NT2/D1 (cell line): ENCODE measurements at regions not wholly inside any gene's neighbourhood (a gene's known extent, or its start where the extent isn't known, plus 50 kb on each side); places are given as distances from the start of the nearest gene placed in this dataset.

Source experiments
- DNase-seq: peaks from one replicate; pipeline ENCODE4 v3.0.0-alpha.2; 2011; ENCODE audit warnings: low read depth, low spot score
- H3K27me3 ChIP-seq: 2 replicates; pipeline ENCODE4 v1.6.0; 2011; ENCODE audit warnings: mild to moderate bottlenecking; ENCODE audit not compliant: insufficient read length, insufficient read depth
- H3K36me3 ChIP-seq: 2 replicates; pipeline ENCODE4 v1.6.1; 2011; ENCODE audit warnings: mild to moderate bottlenecking, low read length, mixed read lengths; ENCODE audit not compliant: insufficient read depth, insufficient read length
- H3K4me1 ChIP-seq: 2 replicates; pipeline ENCODE4 v1.5.1; 2011; ENCODE audit not compliant: insufficient read depth, insufficient read length
- H3K4me3 ChIP-seq: 2 replicates; pipeline ENCODE4 v1.5.1; 2011; ENCODE audit warnings: low read depth; ENCODE audit not compliant: insufficient read length
- H3K9ac ChIP-seq: 2 replicates; pipeline ENCODE4 v1.6.0; 2011; ENCODE audit warnings: low read depth; ENCODE audit not compliant: insufficient read length
- H3K9me3 ChIP-seq: 2 replicates; pipeline ENCODE4 v1.5.1; 2011; ENCODE audit warnings: mild to moderate bottlenecking, low read length; ENCODE audit not compliant: insufficient read depth
- SUZ12 ChIP-seq: IDR thresholded peaks from 2 replicates; pipeline ENCODE4 v1.6.1; 2011; ENCODE audit not compliant: insufficient read length, insufficient read depth; ENCODE audit errors: extremely low read depth
- YY1 ChIP-seq: IDR thresholded peaks from 2 replicates; pipeline ENCODE4 v1.6.1; 2011; ENCODE audit not compliant: insufficient read length, insufficient read depth
- ZNF274 ChIP-seq: IDR thresholded peaks from 2 replicates; pipeline ENCODE4 v1.6.1; 2011; ENCODE audit warnings: mild to moderate bottlenecking, low read depth, low read length

GRCh38 chr1:168396508-168396907 lies 115.8 kb downstream of the TBX19 start:
- H3K9me3 ChIP-seq = no peaks in the 10 kb centered on the region
- no peak for TF ChIP-seq YY1
- no peak for TF ChIP-seq SUZ12
- TF ChIP-seq ZNF274 = no peak
- H3K4me1 ChIP-seq = peaks cover 6% of the 10 kb centered on the region
- no peaks in the 10 kb centered on the region for H3K36me3 ChIP-seq
- no peak for DNase-seq
- H3K27me3 ChIP-seq = no peaks in the 10 kb centered on the region
- H3K4me3 ChIP-seq = no peak overlapping the region
- H3K9ac ChIP-seq = no peak overlapping the region

- Histone ChIP-seq H3K27me3 (no peaks in the 10 kb centered on the region), H3K9ac (no peak overlapping the region), H3K4me1 (peaks cover 6% of the 10 kb centered on the region), H3K9me3 (no peaks in the 10 kb centered on the region), H3K36me3 (no peaks in the 10 kb centered on the region), H3K4me3 (no peak overlapping the region)
- no peak for TF ChIP-seq SUZ12
- TF ChIP-seq YY1 = no peak
- TF ChIP-seq ZNF274 = no peak
- DNase-seq = no peak
Measured at GRCh38 chr1:168394858-168395257, 114.2 kb downstream of the TBX19 start.

GRCh38 chr1:168392958-168393549 lies 112.4 kb downstream of the TBX19 start:
- H3K4me1 ChIP-seq = peaks cover 3% of the 10 kb centered on the region

GRCh38 chr1:168391851-168392681 lies 111.4 kb downstream of the TBX19 start:
- H3K27me3 ChIP-seq = no peaks in the 10 kb centered on the region
- peaks cover 3% of the 10 kb centered on the region for H3K4me1 ChIP-seq
- no peak overlapping the region for H3K9ac ChIP-seq
- no peak overlapping the region for H3K4me3 ChIP-seq
- no peak for TF ChIP-seq ZNF274
- no peaks in the 10 kb centered on the region for H3K36me3 ChIP-seq
- H3K9me3 ChIP-seq = no peaks in the 10 kb centered on the region; the same call in 1 of the 2 replicates
- no peak for DNase-seq

More at GRCh38 chr1:168392958-168393549, 112.4 kb downstream of the TBX19 start:
- H3K9ac ChIP-seq = no peak overlapping the region
- no peak for TF ChIP-seq SUZ12
- TF ChIP-seq ZNF274 = no peak
- no peak for TF ChIP-seq YY1
- H3K4me3 ChIP-seq = no peak overlapping the region
- H3K27me3 ChIP-seq = no peaks in the 10 kb centered on the region
- DNase-seq = no peak
- no peaks in the 10 kb centered on the region for H3K9me3 ChIP-seq
- no peaks in the 10 kb centered on the region for H3K36me3 ChIP-seq

GRCh38 chr1:168390271-168390670 lies 109.6 kb downstream of the TBX19 start:
- H3K9me3 ChIP-seq = no peaks in the 10 kb centered on the region; the same call in 1 of the 2 replicates
- no peaks in the 10 kb centered on the region for H3K27me3 ChIP-seq
- peaks cover 5% of the 10 kb centered on the region for H3K36me3 ChIP-seq

GRCh38 chr1:168387781-168388760 lies 107.4 kb downstream of the TBX19 start:
- peaks cover 5% of the 10 kb centered on the region for H3K36me3 ChIP-seq
- no peaks in the 10 kb centered on the region for H3K27me3 ChIP-seq
- DNase-seq = no peak
- no peak for TF ChIP-seq ZNF274
- TF ChIP-seq YY1 = no peak
- TF ChIP-seq SUZ12 = no peak
- peaks cover under 1% of the 10 kb centered on the region for H3K4me1 ChIP-seq
- H3K4me3 ChIP-seq = no peak overlapping the region
- H3K9ac ChIP-seq = no peak overlapping the region
- no peaks in the 10 kb centered on the region; the same call in 1 of the 2 replicates for H3K9me3 ChIP-seq

More at GRCh38 chr1:168390271-168390670, 109.6 kb downstream of the TBX19 start:
- no peak for DNase-seq
- no peak overlapping the region for H3K9ac ChIP-seq
- H3K4me1 ChIP-seq = peaks cover 3% of the 10 kb centered on the region
- no peak overlapping the region for H3K4me3 ChIP-seq
- TF ChIP-seq ZNF274 (no peak), SUZ12 (no peak), YY1 (no peak)
